ENCODE measurements at regions not wholly inside any gene's neighbourhood (a gene's known extent, or its start where the extent isn't known, plus 50 kb on each side); places are given as distances from the start of the nearest gene placed in this dataset.

DNA sequence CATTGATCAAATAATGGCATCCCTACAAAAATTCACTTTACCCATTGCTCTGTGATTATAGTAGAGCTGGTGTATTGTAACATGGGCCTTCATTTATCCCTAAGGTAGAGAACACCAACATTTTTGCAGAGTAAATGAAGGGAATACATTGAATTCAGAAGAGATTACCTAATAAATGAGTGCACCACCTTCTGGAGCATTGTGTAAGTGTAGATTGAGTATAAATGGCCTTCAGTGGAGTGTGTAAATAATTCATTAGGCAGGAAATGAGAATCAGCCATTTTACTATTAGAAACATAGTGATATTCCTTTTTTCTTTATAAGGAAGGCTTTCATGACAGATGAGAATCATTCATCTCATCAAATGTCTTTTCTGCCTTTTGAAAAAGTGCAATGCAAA, 155.8 kb downstream of the FAM47B start (continued):
- TF ChIP-seq CTCF (IDR thresholded peaks at IDR 0.05) (no peak), HMGA2 (CRISPR knock-in tag; IDR thresholded peaks at IDR 0.05) (no peak), MXD4 (CRISPR knock-in tag; IDR thresholded peaks at IDR 0.05; ENCODE audit: borderline replicate concordance) (no peak), CREB1 (CRISPR knock-in tag; IDR thresholded peaks at IDR 0.05) (no peak), ZNF396 (CRISPR knock-in tag; IDR thresholded peaks at IDR 0.05; ENCODE audit: borderline replicate concordance) (no peak), ZNF138 (CRISPR knock-in tag; conservative IDR thresholded peaks at IDR 0.05) (no peak), ZNF532 (CRISPR knock-in tag; IDR thresholded peaks at IDR 0.05; ENCODE audit: borderline replicate concordance) (no peak), ZNF671 (CRISPR knock-in tag; IDR thresholded peaks at IDR 0.05) (no peak), ZMAT4 (CRISPR knock-in tag; IDR thresholded peaks at IDR 0.05) (no peak)

- ATAC-seq: no peak
- Mint-ChIP-seq H3K27me3 (ENCODE audit: low read depth) (no peaks in the 10 kb centered on the region; the same call in 1 of the 2 replicates), H3K9me3 (no peaks in the 10 kb centered on the region), H3K4me3 (no peak overlapping the region), H3K27ac (no peak overlapping the region), H3K4me1 (peaks cover 16% of the 10 kb centered on the region), H3K36me3 (no peaks in the 10 kb centered on the region)
- POLR2A ChIA-PET: no interaction called here
- CTCF ChIA-PET: no interaction called here
- DNase-seq (ENCODE audit: low spot score): no peak
- TF ChIP-seq OVOL2 (CRISPR knock-in tag; IDR thresholded peaks at IDR 0.05; ENCODE audit: borderline replicate concordance) (no peak), NFE2L1 (CRISPR knock-in tag; IDR thresholded peaks at IDR 0.05) (no peak), FOXP4 (CRISPR knock-in tag; IDR thresholded peaks at IDR 0.05) (no peak), ERG (CRISPR knock-in tag; IDR thresholded peaks at IDR 0.05) (no peak), IRF2 (CRISPR knock-in tag; IDR thresholded peaks at IDR 0.05; ENCODE audit: borderline replicate concordance, low read depth) (no peak)
- TF ChIP-seq, protein P1, sequence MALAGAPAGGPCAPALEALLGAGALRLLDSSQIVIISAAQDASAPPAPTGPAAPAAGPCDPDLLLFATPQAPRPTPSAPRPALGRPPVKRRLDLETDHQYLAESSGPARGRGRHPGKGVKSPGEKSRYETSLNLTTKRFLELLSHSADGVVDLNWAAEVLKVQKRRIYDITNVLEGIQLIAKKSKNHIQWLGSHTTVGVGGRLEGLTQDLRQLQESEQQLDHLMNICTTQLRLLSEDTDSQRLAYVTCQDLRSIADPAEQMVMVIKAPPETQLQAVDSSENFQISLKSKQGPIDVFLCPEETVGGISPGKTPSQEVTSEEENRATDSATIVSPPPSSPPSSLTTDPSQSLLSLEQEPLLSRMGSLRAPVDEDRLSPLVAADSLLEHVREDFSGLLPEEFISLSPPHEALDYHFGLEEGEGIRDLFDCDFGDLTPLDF (CRISPR knock-in tag; IDR thresholded peaks at IDR 0.05): no peak
Observed at GRCh38 chrX:35101901-35102300, 159.3 kb downstream of the FAM47B start.
